Right lobe of liver (tissue), 6 donors: ENCODE measurements at regions not wholly inside any gene's neighbourhood (a gene's known extent, or its start where the extent isn't known, plus 50 kb on each side); places are given as distances from the start of the nearest gene placed in this dataset.

Source experiments
- ATAC-seq, 4 donors: fragments of 200-7000 bp; cut with Tn5 transposase; one replicate each; pipeline ENCODE4 v1.9.1; 2020; ENCODE audit warnings: mild to moderate bottlenecking in 4 of 4, moderate library complexity in 4 of 4
- DNase-seq, 3 donors: peaks; one replicate each; pipeline ENCODE4 v3.0.0-alpha.2; 2020
- H3K27ac ChIP-seq, 3 donors: fragments of 200-600 bp; one replicate each; pipeline ENCODE4 v1.8.0; 2022
- H3K27me3 ChIP-seq, 2 donors: fragments of 200-600 bp; one replicate each; pipeline ENCODE4 v1.8.0; 2022
- H3K36me3 ChIP-seq, 4 donors: fragments of 200-600 bp; sonication (generic) in 1 of 4; one replicate each; pipeline versions ENCODE4 v1.5.1 to v1.8.0; 2017 to 2022; ENCODE audit warnings: control low read depth in 1 of 4
- H3K4me1 ChIP-seq, 4 donors: fragments of 200-600 bp; sonication (generic) in 1 of 4; one replicate each; pipeline versions ENCODE4 v1.5.1 to v1.8.0; 2017 to 2022; ENCODE audit warnings: control low read depth in 1 of 4
- H3K4me3 ChIP-seq, 3 donors: fragments of 200-600 bp; one replicate each; pipeline ENCODE4 v1.8.0; 2022
- H3K9me3 ChIP-seq, 4 donors: fragments of 200-600 bp; sonication (generic) in 1 of 4; one replicate each; pipeline versions ENCODE4 v1.5.1 to v1.8.0; 2017 to 2022; ENCODE audit warnings: control low read depth in 1 of 4
- CTCF ChIP-seq, 4 donors: fragments of 200-600 bp in 3 of 4; fragments of 450-650 bp in 1 of 4; IDR thresholded peaks; one replicate each; pipeline versions ENCODE4 v1.5.1 to v1.8.0; 2016 to 2022; ENCODE audit warnings: antibody characterized with exemption in 4 of 4, mild to moderate bottlenecking in 2 of 4
- POLR2A ChIP-seq: fragments of 450-650 bp; IDR thresholded peaks from one replicate; pipeline ENCODE4 v1.6.1; 2017; ENCODE audit warnings: antibody characterized with exemption, mild to moderate bottlenecking
- WGBS: methylation state at CpG from one replicate; pipeline ENCODE4 v1.1.6; 2018; ENCODE audit warnings: low coverage, low lambda C conversion rate; ENCODE audit not compliant: insufficient coverage; ENCODE audit errors: missing lambda C conversion rate; 5-methylcytosine and 5-hydroxymethylcytosine counted together
- intact Hi-C, 2 donors: fragments of 100-400 bp; cut with DNase I; formaldehyde crosslinking; loops; one replicate each; pipeline versions ENCODE4 v1.11.2 to v1.14.1; 2022
- donor health status: DM: no; HTN: yes; CAD: no.
- donor health status: DM: no; HTN: no; CAD: no.
- donor health status: DM: no; HTN: no; CAD: no.
- donor health status: DM: no; HTN: yes; CAD: no.
- donor health status: DM: no; HTN: yes; CAD: no.

- no peak overlapping the region for H3K4me3 ChIP-seq
- WGBS = 93% methylated on average over 3 of the region's 3 CpGs
- ATAC-seq (no peak), DNase-seq (no peak)
- no peak overlapping the region for H3K27ac ChIP-seq
- intact Hi-C loops = no loop called here
- no peaks in the 10 kb centered on the region for H3K36me3 ChIP-seq
- TF ChIP-seq CTCF (IDR thresholded peaks at IDR 0.05) (no peak), POLR2A (no peak)
- H3K4me1 ChIP-seq = no peaks in the 10 kb centered on the region
- no peaks in the 10 kb centered on the region for H3K27me3 ChIP-seq
- H3K9me3 ChIP-seq = no peaks in the 10 kb centered on the region
These were observed 608.1 kb downstream of the TOX3 start for GRCh38 chr16:51938861-51939260.

GRCh38 chr16:51937771-51938170 is 609.2 kb downstream of the TOX3 start:
- ATAC-seq (no peak), DNase-seq (no peak)
- TF ChIP-seq CTCF (IDR thresholded peaks at IDR 0.05) = no peak
- Histone ChIP-seq H3K27ac (no peak overlapping the region), H3K27me3 (no peaks in the 10 kb centered on the region), H3K4me1 (no peaks in the 10 kb centered on the region), H3K9me3 (no peaks in the 10 kb centered on the region), H3K4me3 (no peak overlapping the region), H3K36me3 (no peaks in the 10 kb centered on the region)
- 63% methylated on average over 6 of the region's 6 CpGs for WGBS
- intact Hi-C loops = no loop called here

- intact Hi-C loops = no loop called here
These were observed 610.1 kb downstream of the TOX3 start for GRCh38 chr16:51936846-51937245.

GRCh38 chr16:51932317-51932716 is 614.6 kb downstream of the TOX3 start:
- Histone ChIP-seq H3K4me3 (no peak overlapping the region), H3K4me1 (no peaks in the 10 kb centered on the region), H3K27ac (no peak overlapping the region), H3K9me3 (no peaks in the 10 kb centered on the region), H3K36me3 (no peaks in the 10 kb centered on the region), H3K27me3 (no peaks in the 10 kb centered on the region)
- 59% methylated on average over 2 of the region's 2 CpGs for WGBS
- intact Hi-C loops = no loop called here
- DNase-seq (no peak), ATAC-seq (no peak)
- TF ChIP-seq CTCF (IDR thresholded peaks at IDR 0.05) (no peak), POLR2A (no peak)

More at GRCh38 chr16:51936846-51937245, 610.1 kb downstream of the TOX3 start:
- ATAC-seq (no peak), DNase-seq (no peak)
- Histone ChIP-seq H3K36me3 (no peaks in the 10 kb centered on the region), H3K4me1 (no peaks in the 10 kb centered on the region), H3K27me3 (no peaks in the 10 kb centered on the region), H3K27ac (no peak overlapping the region), H3K9me3 (no peaks in the 10 kb centered on the region), H3K4me3 (no peak overlapping the region)
- 76% methylated on average over 4 of the region's 5 CpGs for WGBS
- TF ChIP-seq CTCF (IDR thresholded peaks at IDR 0.05) = no peak
- no peak for TF ChIP-seq POLR2A

GRCh38 chr16:51931653-51932052 is 615.3 kb downstream of the TOX3 start:
- Histone ChIP-seq H3K9me3 (no peaks in the 10 kb centered on the region), H3K4me3 (no peak overlapping the region), H3K27ac (no peak overlapping the region), H3K36me3 (no peaks in the 10 kb centered on the region), H3K27me3 (no peaks in the 10 kb centered on the region), H3K4me1 (no peaks in the 10 kb centered on the region)
- intact Hi-C loops = no loop called here
- 47% methylated on average over 5 of the region's 5 CpGs for WGBS
- DNase-seq (no peak), ATAC-seq (no peak)
- TF ChIP-seq POLR2A (no peak), CTCF (IDR thresholded peaks at IDR 0.05) (no peak)
